Stimulated activated CD4-positive, alpha-beta T cell treated with anti-CD3 and anti-CD28 coated beads, Interleukin-4, amount 100 ng/mL, for 4 hours (primary cell): ENCODE measurements at regions not wholly inside any gene's neighbourhood (a gene's known extent, or its start where the extent isn't known, plus 50 kb on each side); places are given as distances from the start of the nearest gene placed in this dataset.
"Not testable (repeated sequence)": the region's sequence is repeated elsewhere in the genome, so short reads cannot be mapped to it uniquely, and the experiment has no call there.

Experiments used
- DNase-seq, 2 experiments: peaks; one replicate each; pipeline ENCODE4 v3.0.0-alpha.2; 2020

- DNase-seq = no peak
Measured at GRCh38 chr1:60503266-60503925, 429.8 kb upstream of the C1orf87 start.

- DNase-seq = no peak
Measured at GRCh38 chr1:60502506-60502905, 428.9 kb upstream of the C1orf87 start.

- not testable (repeated sequence) for DNase-seq
Measured at GRCh38 chr1:60489916-60490480, 416.4 kb upstream of the C1orf87 start.

- no peak for DNase-seq
Measured at GRCh38 chr1:60488847-60489246, 415.3 kb upstream of the C1orf87 start.

GRCh38 chr1:60487565-60488345 is 414.2 kb upstream of the C1orf87 start:
- DNase-seq = no peak

GRCh38 chr1:60483509-60483908 is 409.9 kb upstream of the C1orf87 start:
- DNase-seq = no peak

GRCh38 chr1:60470246-60470645 is 396.7 kb upstream of the C1orf87 start:
- no peak for DNase-seq

- no peak for DNase-seq
Measured at GRCh38 chr1:60463786-60464185, 390.2 kb upstream of the C1orf87 start.

- no peak for DNase-seq
Measured at GRCh38 chr1:60463146-60463545, 389.6 kb upstream of the C1orf87 start.

GRCh38 chr1:60461925-60462595 is 388.5 kb upstream of the C1orf87 start:
- DNase-seq = no peak

- DNase-seq = no peak
Measured at GRCh38 chr1:60458111-60458510, 384.5 kb upstream of the C1orf87 start.

- no peak for DNase-seq
Measured at GRCh38 chr1:60449876-60450275, 376.3 kb upstream of the C1orf87 start.

GRCh38 chr1:60448850-60449249 is 375.3 kb upstream of the C1orf87 start:
- no peak for DNase-seq

GRCh38 chr1:60444680-60445079 is 371.1 kb upstream of the C1orf87 start:
- DNase-seq = no peak

GRCh38 chr1:60436186-60436585 is 362.6 kb upstream of the C1orf87 start:
- no peak for DNase-seq

GRCh38 chr1:60431593-60431992 is 358.0 kb upstream of the C1orf87 start:
- no peak for DNase-seq

GRCh38 chr1:60430375-60430774 is 356.8 kb upstream of the C1orf87 start:
- no peak for DNase-seq

GRCh38 chr1:60428127-60428526 is 354.6 kb upstream of the C1orf87 start:
- DNase-seq = no peak

- no peak for DNase-seq
Measured at GRCh38 chr1:60427701-60428100, 354.1 kb upstream of the C1orf87 start.

GRCh38 chr1:60427194-60427593 is 353.6 kb upstream of the C1orf87 start:
- no peak for DNase-seq

GRCh38 chr1:60425528-60425927 is 352.0 kb upstream of the C1orf87 start:
- DNase-seq = no peak

- DNase-seq = no peak
Measured at GRCh38 chr1:60423146-60423780, 349.7 kb upstream of the C1orf87 start.

- no peak for DNase-seq
Measured at GRCh38 chr1:60421965-60422364, 348.4 kb upstream of the C1orf87 start.
